HG02981 (cell line): ENCODE measurements at regions not wholly inside any gene's neighbourhood (a gene's known extent, or its start where the extent isn't known, plus 50 kb on each side); places are given as distances from the start of the nearest gene placed in this dataset.
"Not testable (repeated sequence)": the region's sequence is repeated elsewhere in the genome, so short reads cannot be mapped to it uniquely, and the experiment has no call there.

Experiments
- ATAC-seq: cut with Tn5 transposase; IDR thresholded peaks from one replicate; pipeline ENCODE4 v1.9.1; 2021; ENCODE audit warnings: mild to moderate bottlenecking, moderate library complexity; ENCODE audit not compliant: unreplicated experiment

DNA sequence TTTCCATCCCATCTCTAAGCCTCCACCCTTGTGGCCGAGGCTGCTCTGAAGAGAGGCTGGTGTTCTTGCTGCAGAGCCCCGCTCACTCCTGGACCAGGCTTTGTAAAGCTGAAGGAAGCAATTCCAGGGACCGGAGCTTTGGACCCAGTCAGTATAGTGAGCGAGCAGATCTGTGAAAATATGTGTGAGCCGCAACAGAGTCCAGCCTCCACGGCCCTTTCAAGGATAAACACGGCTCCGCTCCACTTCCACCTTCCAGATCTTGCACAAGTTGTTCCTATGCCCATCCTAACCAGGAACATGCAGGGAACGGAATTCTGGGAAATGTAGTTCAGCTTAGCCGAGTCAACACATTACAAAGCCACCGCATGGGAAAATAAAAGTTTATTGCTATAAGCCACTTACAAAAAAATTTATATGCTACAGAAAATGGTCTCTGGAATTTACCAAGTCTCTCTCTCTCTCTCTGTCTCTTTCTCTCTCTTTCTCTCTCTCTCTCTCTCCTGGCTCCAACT is 151.7 kb upstream of the ZNF521 start:
- no peak for ATAC-seq

DNA sequence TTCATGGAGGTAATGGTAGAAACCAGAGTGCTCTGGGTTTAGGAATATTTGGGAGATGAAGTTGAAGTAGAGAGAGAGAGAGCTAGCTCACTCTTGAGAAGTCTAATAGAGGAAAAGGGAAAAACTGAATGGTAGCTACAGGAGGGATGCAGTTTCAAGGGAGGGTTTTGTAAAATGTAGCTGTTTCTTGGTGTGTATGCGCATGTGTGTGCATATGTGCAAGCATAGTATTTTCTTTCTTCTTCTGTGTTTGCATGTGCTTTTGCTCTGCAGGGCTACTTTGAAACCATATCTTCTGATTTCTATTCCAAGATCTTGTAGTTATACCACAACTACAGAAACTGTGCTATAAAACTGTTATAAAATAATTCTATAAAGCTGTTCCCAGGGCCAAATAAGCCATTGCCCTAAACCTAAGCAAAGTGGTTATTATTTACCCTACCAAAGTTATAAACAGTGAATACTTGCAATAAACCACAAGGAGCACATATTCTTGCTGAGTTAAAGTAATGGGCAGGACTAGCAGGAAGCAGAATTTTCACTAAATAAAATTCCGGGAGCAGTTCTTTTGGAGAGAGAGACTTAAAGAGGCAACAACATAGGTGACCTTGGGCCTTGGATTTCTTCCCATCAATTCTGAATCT is 145.3 kb upstream of the ZNF521 start:
- no peak for ATAC-seq

DNA sequence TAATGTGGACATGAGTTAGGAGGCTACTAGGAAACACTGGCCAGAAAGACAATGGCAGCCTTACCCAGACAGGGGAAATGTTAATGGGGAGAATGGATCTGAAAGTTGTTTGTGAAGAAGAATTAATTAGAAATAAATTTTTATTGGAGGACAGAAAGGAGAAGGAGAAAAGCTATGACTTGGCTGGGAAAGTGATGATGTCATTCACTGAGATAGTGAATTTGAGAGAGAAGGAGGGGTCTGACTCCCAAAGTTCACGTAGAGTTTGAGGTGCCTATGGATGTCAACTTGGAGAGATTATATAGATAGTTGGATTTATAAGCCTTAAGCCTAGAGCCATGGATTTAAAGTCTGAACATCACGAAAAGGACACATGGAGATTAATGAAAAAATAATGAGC is 144.6 kb upstream of the ZNF521 start:
- no peak for ATAC-seq

DNA sequence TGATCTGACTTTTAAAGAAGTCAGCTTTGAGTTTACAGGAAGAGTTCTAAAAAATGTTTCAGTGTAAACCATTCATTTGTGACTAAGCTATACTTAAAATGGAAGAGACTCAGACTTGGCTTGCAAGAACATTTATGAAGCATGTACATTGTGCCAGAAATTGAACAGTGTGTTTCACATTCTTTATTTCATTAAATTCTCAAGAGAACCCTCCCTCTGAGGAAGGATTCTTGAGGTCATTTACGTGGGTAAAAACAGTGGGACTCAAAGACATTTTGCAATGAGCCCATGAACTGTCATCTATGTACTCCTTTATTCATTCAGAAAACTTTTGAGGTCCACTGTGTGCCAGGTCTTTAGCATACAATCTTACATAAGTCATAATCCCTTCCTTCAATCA is 143.6 kb upstream of the ZNF521 start:
- ATAC-seq = no peak

DNA sequence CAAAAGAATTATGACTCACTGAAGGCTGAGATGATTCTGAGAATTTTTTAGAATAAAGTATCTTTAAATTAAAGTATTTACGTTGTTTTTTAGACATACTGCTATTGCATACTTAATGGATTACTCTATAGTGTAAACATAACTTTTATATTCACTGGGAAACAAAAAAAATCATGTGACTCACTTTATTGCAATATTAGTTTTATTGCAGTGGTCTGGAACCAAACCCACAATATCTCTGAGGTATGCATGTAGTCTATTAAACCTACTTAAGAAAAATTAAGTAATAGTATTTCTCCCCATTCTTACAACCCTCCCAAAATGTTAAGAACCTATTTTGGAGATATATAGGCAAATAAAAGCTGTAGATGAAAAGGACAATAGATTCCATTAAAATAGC is 142.9 kb upstream of the ZNF521 start:
- no peak for ATAC-seq

DNA sequence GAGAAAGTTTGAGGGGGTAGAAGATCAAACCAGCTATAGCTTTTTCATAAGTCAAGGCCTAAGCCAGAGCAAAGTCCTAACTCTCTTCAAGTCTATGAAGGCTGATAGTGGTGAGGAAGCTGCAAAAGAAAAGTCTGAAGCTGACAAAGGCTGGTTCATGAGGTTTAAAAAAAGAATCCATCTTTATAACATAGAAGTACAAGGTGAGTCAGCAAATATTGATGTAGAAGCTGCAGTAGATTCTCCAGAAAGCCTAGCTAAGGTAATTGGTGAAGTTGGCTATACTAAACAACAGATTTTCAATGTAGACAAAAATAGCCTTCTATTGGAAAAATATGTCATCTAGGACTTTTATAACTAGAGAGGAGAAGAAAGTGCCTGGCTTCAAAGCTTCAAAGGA is 141.4 kb upstream of the ZNF521 start:
- ATAC-seq = no peak

DNA sequence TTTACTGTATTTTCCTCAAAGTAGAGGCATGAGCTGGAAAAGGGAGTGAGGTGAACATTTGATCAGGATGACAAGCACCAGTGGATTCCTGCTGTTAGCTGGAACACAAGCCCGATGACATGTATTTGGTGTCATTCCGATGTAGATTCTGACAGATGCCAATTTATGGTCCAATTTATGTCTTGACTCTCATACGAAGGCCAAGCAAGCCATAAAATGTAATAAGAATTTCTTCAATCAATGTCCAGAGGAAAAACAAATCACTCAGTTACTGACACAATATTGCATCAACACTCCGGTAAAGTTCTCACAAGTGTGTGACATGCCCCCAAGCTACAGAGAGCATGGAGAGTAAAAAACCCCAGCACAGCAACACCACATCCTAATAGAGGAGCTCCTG is 138.3 kb upstream of the ZNF521 start:
- ATAC-seq = no peak

DNA sequence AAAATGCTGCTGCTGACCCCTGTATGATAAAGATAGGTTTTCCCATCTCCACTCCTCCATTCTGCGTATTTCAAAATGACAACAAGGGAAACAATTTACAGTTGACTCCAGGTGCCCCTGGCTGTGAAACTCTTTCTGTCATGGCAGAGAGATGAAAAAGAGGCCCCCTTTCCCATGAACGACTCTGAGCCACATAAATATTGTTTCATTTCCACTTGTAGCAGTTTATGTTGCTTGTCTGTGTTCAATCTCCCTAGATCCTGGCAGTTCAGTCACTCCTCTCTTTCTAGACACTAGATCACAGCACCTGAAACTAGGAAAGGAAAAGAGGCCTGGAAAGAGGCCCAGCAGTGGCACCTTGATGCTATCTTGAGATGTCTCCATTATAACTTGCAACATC is 121.0 kb upstream of the ZNF521 start:
- ATAC-seq = no peak

DNA sequence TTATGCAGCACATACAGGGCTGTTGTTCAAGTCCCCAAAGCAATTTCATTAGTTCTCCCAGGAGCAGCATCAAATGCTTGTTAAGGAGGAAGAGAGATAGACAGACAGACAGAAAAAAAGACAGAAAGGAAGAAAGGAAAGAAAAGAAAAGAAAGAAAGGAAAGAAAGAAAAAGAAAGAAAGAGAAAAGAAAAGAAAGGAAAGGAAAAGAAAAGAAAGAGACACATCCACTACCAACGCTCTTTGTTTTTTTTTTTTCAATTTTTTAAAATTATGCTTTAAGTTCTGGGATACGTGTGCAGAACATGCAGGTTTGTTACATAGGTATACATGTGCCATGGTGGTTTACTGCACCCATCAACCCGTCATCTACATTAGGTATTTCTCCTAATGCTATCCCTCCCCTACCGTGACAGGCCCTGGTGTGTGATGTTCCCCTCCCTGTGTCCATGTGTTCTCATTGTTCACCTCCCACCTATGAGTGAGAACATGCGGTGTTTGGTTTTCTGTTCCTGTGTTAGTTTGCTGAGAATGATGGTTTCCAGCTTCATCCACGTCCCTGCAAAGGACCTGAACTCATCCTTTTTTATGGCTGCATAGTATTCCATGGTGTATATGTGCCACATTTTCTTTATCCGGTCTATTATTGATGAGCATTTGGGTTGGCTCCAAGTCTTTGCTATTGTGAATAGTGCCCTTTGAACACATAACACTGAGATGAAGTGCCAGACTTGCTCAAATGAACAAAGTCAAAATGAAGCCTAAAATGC is 119.0 kb upstream of the ZNF521 start:
- ATAC-seq = not testable (repeated sequence)

DNA sequence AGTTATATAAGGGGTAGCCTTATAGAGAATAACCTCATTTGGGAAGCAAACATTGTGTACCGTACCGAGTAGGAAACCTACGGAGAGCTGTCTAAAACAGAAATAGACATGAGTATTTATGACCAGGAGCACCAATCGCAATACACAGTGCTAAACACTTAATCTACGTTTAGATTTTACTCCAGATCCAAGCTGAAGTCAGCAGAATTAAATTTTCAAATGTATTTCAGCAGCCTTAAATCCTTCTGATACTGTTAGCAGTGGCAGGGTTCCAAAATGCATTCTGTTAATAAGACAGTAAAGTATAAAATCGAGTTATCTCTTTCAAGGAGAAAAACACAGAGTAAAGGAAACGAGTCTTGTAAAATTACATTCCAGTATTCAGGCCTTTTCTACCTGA is 118.1 kb upstream of the ZNF521 start:
- no peak for ATAC-seq

DNA sequence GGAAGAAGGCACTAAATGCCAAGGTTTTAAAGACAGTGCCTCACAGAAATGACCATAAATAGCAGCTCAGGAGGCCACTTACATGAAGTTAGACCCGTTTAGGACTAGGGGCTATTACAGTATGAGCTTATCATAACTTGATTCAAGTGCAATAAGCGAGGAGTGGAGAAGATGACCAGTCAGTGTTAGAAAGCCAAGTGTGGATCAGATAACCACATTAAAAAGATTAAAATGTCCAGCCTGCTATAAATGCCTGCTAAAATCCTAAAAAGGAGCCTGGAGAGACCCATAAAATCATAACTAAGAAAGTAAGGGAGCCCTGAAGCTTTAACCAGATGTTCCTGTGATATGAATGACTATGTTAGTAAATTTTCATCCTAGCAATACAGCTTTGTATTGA is 117.5 kb upstream of the ZNF521 start:
- ATAC-seq = no peak

DNA sequence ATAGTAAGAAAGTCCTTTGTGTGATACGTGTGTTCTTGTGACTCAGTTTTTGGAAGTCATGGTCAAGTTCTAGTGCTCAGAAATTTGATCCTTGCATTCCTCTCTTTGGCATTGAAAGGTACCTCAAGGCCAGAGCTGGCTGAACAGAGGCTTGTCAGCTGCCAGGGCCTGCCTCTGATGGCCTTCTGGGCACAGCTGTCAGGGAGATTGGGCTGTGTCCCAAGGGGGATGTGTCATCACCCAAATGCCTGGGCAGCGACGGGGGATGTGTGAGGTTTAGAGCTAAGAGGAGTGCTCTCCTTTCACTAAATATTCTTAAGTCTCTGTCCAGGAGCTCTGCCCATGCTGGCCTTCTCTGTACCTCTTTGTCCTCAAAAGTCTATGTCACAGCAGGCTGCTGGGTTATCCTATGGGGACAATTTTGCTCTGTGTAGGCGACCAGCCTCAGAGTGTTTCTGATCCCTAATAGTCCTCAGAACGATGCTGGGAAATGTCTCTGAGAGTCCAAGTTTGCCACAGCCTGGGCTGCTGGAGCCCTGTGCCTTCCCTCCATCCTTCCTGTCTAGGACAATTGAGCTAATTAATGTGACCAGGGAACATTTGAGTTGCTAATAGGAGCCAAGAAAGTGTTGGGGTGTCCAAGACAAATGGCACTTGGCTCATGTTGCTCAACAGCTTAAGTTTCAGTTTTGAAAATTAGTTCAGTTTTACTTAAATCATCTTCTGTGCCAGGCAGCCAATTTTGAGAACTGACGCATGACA is 115.4 kb upstream of the ZNF521 start:
- ATAC-seq = no peak

DNA sequence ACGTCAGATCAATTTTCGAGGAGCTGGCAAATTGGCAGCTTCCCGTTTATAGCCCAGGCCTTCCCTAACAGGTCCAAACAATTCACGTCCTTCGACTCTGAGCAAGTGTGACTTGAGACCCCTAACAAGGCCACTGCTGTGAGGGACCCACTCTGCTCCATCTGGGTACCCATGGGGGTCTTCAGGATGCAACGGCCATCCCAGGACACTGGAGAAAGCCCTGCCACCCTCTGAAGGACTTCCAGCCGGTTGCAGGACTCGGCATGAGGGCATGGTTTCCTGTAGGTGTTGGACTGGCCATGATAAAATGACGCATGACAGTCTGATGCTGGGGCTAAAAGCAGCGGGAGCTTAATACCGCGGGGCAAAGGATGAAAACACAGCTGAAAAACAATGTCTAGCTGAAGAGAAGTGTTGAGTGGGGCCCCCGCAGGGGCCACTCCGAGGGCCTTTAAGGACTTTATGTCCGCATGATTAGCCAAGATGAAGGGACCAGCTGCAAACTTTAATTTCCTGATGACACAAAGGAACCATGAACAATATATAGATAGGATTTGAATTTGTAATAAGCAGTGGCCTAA is 113.3 kb upstream of the ZNF521 start:
- no peak for ATAC-seq

DNA sequence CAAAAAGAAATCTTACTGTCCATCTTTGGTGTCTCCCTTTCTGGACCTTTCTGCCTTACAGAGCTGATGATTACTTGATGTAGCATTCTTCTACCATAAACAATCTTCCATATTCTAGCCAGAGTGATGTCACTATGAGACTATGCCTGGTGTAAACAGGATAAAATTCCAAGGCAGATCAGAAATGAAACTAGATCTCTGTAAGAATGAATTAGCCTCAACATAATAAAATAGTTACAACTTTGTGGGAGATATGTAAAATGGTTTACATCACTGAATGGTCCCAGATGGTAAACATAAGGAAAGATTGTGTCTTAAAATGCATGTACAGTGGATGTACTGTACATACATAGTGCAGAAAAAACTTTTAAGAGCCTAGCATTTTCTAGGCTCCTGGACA is 112.3 kb upstream of the ZNF521 start:
- ATAC-seq = no peak

DNA sequence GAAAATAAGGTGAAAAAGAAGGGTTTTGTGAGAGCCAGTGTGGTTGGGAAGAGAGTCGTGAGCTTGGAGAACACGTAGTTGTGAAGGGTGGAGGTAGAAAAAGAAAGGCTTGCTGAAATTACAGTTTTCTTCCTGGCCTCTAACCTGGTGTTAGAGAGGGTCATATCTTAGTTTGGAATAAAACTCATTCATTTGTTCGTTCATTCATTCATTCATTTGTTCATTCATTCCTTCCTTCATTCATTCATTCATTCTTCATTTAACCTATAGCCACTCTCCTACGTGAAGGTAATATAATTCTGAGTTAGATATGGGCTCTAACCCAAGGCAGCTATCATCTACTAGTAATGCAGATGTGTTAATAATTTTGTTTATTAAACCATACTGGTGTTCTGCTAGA is 111.8 kb upstream of the ZNF521 start:
- ATAC-seq = no peak

DNA sequence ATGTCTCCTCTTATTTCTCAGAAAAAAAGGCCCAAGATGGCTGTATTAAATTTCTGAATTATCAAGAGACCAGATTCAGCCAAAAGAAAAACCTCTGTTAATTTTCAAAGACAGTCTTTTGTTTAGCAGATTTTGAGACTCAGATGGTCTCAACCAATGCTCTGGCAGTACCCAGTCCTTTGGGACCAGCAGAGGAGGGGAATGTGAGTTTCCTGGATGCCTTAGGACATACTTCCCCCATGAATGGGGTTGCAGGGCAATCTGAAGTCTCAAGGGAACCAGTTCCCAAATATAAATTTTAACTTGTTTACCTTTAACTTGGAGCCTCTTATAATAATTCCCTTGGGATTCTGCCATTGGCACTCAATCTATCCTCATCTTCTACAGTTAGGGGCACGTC is 107.8 kb upstream of the ZNF521 start:
- ATAC-seq = no peak

DNA sequence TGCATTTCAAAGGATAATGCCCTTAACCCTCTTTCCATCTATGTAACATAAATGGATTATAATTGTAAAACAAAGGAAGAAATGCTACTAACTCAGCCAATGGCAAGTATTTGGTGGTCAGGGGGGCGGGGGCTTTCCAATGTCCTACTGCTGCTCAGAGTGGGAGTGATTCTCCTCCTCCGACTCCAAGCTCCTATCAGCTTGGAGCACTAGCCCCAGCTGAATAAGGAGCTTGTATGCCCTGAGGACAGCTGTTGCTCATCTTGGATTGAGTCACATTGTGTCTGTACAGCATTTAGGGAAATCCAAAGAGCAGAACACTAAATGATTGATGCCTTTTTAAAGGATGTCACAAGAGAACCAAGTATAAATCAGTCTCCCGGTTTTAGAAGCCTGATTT is 105.6 kb upstream of the ZNF521 start:
- no peak for ATAC-seq

DNA sequence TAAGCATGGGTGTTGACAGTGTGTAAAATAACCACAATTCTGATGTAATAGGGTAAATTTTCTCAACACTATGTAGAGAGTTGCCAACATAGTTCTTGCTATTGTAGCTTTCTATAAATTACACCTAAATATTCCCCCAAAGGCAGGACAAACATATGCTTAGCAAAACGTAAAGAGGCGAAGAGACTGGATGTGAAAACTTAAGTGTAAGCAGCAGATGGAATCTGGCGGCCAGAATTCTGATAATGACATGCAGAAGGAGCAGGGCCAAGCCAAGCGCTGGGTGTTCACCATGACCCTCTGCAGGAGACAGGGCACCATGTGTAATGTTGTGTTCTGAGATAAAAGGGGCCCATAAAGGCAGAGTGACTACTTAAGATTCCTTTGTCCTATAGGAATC is 105.2 kb upstream of the ZNF521 start:
- ATAC-seq = no peak

DNA sequence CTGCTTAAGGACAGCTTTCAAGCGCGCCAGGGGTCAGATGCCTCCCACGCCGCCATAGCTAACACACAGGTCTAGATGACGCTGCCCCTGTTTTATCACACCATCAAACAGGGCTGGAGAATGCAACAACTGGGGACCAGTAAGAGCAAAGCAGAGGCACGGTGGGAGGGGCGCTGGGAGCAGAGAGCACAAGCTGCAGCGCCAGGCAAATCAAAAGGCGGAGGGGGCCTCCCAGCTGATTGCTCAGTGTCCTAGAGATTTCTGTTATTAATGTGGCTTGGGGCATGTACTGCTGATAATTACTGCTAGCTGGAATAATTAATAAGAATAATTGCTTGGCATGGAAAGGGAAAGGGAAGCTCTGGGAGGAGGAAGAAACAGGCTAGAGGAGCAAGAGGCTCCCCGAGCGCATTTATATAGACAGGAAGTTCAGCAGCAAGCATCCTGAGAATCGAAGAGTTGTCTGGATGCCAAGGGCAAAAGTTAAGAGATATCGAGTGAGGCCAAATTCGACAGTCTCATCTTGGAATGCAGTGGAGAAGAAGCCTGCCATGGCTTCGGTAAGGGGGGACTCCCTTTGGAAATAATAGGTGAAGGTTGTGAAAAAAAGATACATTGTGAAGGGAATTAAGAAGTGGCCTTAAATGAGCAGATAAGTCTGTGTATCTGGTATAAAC is 104.5 kb upstream of the ZNF521 start:
- ATAC-seq = no peak

DNA sequence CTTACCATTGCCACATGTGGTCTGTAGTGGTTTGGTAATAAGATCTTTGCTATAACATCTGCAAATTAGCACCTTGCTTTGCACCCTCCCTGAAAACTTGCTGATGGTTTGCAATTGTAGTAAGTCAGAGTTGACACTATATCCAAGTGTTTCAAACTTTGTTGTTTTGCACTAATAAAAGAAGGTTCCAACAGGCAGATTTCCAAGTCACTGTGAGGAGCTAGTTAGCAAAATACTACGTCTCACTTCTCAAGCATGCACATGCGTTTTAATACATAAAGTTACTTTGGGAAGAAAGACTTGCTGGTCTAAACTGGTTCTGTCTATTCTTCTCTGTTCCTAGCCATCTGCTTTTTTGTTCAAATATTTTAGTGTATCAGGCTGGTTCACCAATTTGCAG is 103.7 kb upstream of the ZNF521 start:
- no peak for ATAC-seq

DNA sequence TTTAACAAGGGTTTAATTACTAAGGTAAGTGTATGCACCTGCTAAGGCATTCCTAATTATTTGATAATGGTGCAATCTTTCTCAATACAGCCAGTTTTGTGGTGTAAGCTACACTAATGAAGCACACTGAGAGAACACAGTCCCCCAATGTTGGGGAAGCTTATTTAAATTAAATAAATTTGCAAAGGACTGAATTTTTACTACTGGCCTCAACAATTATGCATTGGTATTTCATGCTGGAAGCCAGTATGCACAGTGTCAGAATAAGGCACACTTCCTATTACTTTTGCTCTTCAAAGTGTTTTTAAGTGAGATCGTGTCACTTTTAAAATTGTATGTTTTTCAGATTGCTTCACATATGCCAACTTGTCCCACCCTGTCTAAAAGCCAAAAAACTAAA is 103.2 kb upstream of the ZNF521 start:
- no peak for ATAC-seq
